Smooth muscle cell (in vitro differentiated cells): ENCODE measurements at regions not wholly inside any gene's neighbourhood (a gene's known extent, or its start where the extent isn't known, plus 50 kb on each side); places are given as distances from the start of the nearest gene placed in this dataset.
"Not testable (repeated sequence)": the region's sequence is repeated elsewhere in the genome, so short reads cannot be mapped to it uniquely, and the experiment has no call there.

Experiments used
- DNase-seq: peaks from one replicate; lab custom pipeline; 2025; ENCODE audit not compliant: unreplicated experiment; lab: John Stamatoyannopoulos, UW
- H2AFZ ChIP-seq: fragments of 200-600 bp; sonication (generic); 2 replicates; pipeline ENCODE4 v1.6.0; 2016; ENCODE audit warnings: antibody characterized with exemption, low read depth, mild to moderate bottlenecking
- H3F3A ChIP-seq: fragments of 200-600 bp; sonication (generic); 2 replicates; pipeline ENCODE4 v1.6.0; 2017; ENCODE audit warnings: antibody characterized with exemption, low read depth
- H3K27ac ChIP-seq: fragments of 200-600 bp; sonication (generic); 2 replicates; pipeline ENCODE4 v1.5.1; 2016; ENCODE audit warnings: low read depth, mild to moderate bottlenecking
- H3K27me3 ChIP-seq: fragments of 200-600 bp; sonication (generic); 2 replicates; pipeline ENCODE4 v1.6.1; 2016; ENCODE audit warnings: low read depth, mild to moderate bottlenecking
- H3K36me3 ChIP-seq: fragments of 200-600 bp; sonication (generic); 2 replicates; pipeline ENCODE4 v1.5.1; 2016; ENCODE audit warnings: low read depth
- H3K4me1 ChIP-seq: fragments of 200-600 bp; sonication (generic); 2 replicates; pipeline ENCODE4 v1.5.1; 2016; ENCODE audit warnings: low read depth
- H3K4me2 ChIP-seq: fragments of 200-600 bp; sonication (generic); 2 replicates; pipeline ENCODE4 v1.6.0; 2016; ENCODE audit warnings: mild to moderate bottlenecking
- H3K4me3 ChIP-seq: fragments of 200-600 bp; sonication (generic); 2 replicates; pipeline ENCODE4 v1.5.1; 2016; ENCODE audit warnings: mild to moderate bottlenecking
- H3K79me2 ChIP-seq: fragments of 200-600 bp; sonication (generic); 2 replicates; pipeline ENCODE4 v1.6.0; 2016; ENCODE audit warnings: low read depth, mild to moderate bottlenecking
- H3K9ac ChIP-seq: fragments of 200-600 bp; sonication (generic); 2 replicates; pipeline ENCODE4 v1.6.0; 2016; ENCODE audit warnings: low read depth
- H3K9me3 ChIP-seq: fragments of 200-600 bp; sonication (generic); replicated peaks from 2 replicates; pipeline ENCODE4 v1.5.1; 2016; ENCODE audit warnings: low read depth
- H4K20me1 ChIP-seq: fragments of 200-600 bp; sonication (generic); 2 replicates; pipeline ENCODE4 v1.6.0; 2016; ENCODE audit warnings: low read depth
- WGBS: methylation state at CpG from one replicate; pipeline ENCODE4 v1.1.7; 2016; ENCODE audit warnings: low lambda C conversion rate; 5-methylcytosine and 5-hydroxymethylcytosine counted together
- TF ChIP-seq, protein P1 (sequence below): fragments of 200-600 bp; sonication (generic); IDR thresholded peaks from 2 replicates; pipeline ENCODE4 v1.5.1; 2017; ENCODE audit warnings: borderline replicate concordance, mild to moderate bottlenecking, antibody characterized with exemption; ENCODE audit not compliant: insufficient read depth, poor library complexity, severe bottlenecking

DNA sequence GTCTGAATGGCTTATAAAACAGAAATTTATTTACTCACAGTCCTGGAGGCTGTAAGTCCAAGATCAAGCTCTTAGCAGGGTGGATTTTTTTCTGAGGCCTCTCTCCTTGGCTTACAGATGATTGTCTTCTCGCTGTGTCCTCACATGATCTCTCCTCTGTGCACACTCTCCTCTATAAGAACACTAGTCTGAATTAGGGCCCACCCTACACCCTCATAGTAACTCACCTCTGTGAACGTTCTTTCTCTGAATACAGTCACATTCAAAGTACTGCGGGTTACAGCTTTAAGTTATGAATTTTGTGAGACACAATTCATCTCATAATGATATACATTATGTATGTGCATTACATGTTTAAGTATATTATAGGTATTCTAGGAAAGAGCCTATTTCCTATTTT, 135.7 kb upstream of the ATXN7L3B start:
- Histone ChIP-seq H3K27ac (no peak overlapping the region), H3K27me3 (no peaks in the 10 kb centered on the region), H3K4me3 (no peak overlapping the region), H3F3A (no peaks in the 10 kb centered on the region), H3K4me2 (no peak overlapping the region), H3K4me1 (no peaks in the 10 kb centered on the region), H2AFZ (no peak overlapping the region), H3K36me3 (no peaks in the 10 kb centered on the region), H3K79me2 (no peaks in the 10 kb centered on the region), H3K9ac (no peak overlapping the region), H3K9me3 (no peaks in the 10 kb centered on the region), H4K20me1 (no peaks in the 10 kb centered on the region)
- 99% methylated on average over 3 of the region's 3 CpGs for WGBS
- no peak for DNase-seq
- TF ChIP-seq, protein P1, sequence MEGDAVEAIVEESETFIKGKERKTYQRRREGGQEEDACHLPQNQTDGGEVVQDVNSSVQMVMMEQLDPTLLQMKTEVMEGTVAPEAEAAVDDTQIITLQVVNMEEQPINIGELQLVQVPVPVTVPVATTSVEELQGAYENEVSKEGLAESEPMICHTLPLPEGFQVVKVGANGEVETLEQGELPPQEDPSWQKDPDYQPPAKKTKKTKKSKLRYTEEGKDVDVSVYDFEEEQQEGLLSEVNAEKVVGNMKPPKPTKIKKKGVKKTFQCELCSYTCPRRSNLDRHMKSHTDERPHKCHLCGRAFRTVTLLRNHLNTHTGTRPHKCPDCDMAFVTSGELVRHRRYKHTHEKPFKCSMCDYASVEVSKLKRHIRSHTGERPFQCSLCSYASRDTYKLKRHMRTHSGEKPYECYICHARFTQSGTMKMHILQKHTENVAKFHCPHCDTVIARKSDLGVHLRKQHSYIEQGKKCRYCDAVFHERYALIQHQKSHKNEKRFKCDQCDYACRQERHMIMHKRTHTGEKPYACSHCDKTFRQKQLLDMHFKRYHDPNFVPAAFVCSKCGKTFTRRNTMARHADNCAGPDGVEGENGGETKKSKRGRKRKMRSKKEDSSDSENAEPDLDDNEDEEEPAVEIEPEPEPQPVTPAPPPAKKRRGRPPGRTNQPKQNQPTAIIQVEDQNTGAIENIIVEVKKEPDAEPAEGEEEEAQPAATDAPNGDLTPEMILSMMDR = no peak

DNA sequence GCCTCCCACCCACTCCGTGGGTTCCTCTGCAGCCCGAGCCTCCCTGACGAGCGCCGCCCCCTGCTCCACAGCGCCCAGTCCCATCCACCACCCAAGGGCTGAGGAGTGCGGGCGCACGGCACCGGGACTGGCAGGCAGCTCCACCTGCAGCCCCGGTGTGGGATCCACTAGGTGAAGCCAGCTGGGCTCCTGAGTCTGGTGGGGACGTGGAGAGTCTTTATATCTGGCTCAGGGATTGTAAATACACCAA, 134.5 kb upstream of the ATXN7L3B start:
- WGBS = 96% methylated on average over 12 of the region's 12 CpGs

DNA sequence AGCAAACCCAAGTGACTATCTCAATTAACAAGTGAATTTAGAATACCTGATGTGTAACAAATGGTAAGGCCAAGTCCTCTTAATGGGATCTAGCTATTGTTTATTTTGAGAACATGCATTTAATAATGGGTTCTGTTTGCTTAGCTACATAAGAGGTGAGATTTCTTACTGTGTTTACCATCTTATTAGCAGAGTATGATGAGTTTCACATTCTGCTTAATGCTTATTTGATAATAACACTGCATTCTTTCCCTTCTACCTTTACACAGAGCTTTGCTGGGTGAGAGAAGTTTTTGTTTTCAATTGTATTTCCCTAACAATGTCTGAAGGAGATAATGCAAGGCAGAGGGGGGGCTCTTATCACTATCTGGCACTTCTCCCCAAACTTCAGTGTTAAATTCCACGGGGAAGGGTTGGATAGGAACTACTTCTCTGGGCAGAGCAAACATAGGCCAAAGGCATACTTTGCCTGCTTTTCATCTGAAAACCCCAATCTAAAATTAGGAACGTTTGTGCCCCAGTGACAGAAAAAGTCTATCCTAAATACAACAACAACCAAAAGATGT, 129.0 kb upstream of the ATXN7L3B start:
- no peak overlapping the region for H3K9ac ChIP-seq
- TF ChIP-seq, protein P1 = no peak
- 41% methylated on average over 2 of the region's 2 CpGs for WGBS
- no peaks in the 10 kb centered on the region for H3F3A ChIP-seq
- no peaks in the 10 kb centered on the region for H3K79me2 ChIP-seq
- no peak overlapping the region for H3K4me3 ChIP-seq
- H3K9me3 ChIP-seq = no peaks in the 10 kb centered on the region
- no peak overlapping the region for H2AFZ ChIP-seq
- H3K27me3 ChIP-seq = no peaks in the 10 kb centered on the region
- DNase-seq = no peak
- H3K4me2 ChIP-seq = no peak overlapping the region
- no peaks in the 10 kb centered on the region for H3K36me3 ChIP-seq
- no peaks in the 10 kb centered on the region for H4K20me1 ChIP-seq
- no peaks in the 10 kb centered on the region for H3K4me1 ChIP-seq
- H3K27ac ChIP-seq = no peak overlapping the region

More for the DNA sequence above, 134.5 kb upstream of the ATXN7L3B start:
- H3K36me3 ChIP-seq, H3K4me2 ChIP-seq, H2AFZ ChIP-seq, H3K4me3 ChIP-seq, H3K4me1 ChIP-seq, H3K9me3 ChIP-seq, H3K9ac ChIP-seq, H3F3A ChIP-seq, H3K27ac ChIP-seq, H3K27me3 ChIP-seq, H4K20me1 ChIP-seq, DNase-seq, H3K79me2 ChIP-seq: not testable (repeated sequence)

DNA sequence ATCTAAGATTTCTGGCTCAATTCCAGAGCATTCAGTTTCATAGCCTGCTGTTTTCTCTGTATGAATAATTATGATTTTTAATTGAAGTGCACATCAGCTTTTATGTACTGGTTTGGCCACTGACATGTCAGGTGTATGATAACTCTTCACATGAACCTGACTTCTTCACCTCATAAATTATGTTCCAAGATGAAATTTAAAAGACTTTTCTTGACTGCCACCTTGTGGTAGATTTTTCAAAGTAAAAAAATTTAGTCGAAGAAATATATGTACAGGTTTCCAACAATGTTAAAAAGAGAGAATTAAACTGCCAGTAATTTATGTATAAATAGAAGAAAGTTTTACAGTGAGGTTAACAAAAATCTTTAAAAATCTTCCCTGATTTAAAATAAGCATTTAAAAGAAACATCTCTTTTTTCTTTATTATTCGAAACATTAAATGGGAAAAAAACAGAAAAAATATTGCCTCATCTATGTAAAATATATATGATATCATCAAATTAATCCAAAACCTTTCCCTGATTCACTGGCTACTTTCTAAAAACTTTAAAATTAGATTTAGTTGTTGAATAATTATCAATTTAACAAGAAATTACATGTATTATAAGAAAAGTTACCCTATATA, 124.9 kb upstream of the ATXN7L3B start:
- H3K27me3 ChIP-seq = peaks cover under 1% of the 10 kb centered on the region
- H3K9me3 ChIP-seq = no peaks in the 10 kb centered on the region
- TF ChIP-seq, protein P1 = peak; percentile 53
- H3K4me2 ChIP-seq = no peak overlapping the region
- H3K9ac ChIP-seq = no peak overlapping the region
- H3K27ac ChIP-seq = no peak overlapping the region
- DNase-seq = no peak
- H2AFZ ChIP-seq = no peak overlapping the region
- no peaks in the 10 kb centered on the region for H3K36me3 ChIP-seq
- no peak overlapping the region for H3K4me3 ChIP-seq
- no peaks in the 10 kb centered on the region for H4K20me1 ChIP-seq
- WGBS = 52% methylated on average over 2 of the region's 2 CpGs
- H3K79me2 ChIP-seq = no peaks in the 10 kb centered on the region
- no peaks in the 10 kb centered on the region for H3F3A ChIP-seq
- H3K4me1 ChIP-seq = no peaks in the 10 kb centered on the region
